Osteocyte (in vitro differentiated cells): ENCODE measurements at regions not wholly inside any gene's neighbourhood (a gene's known extent, or its start where the extent isn't known, plus 50 kb on each side); places are given as distances from the start of the nearest gene placed in this dataset.

Experiments used
- DNase-seq: peaks from one replicate; pipeline ENCODE4 v3.0.0; 2021; ENCODE audit warnings: mixed read lengths; ENCODE audit not compliant: unreplicated experiment; ENCODE audit errors: extremely low spot score
- H3K27ac Mint-ChIP-seq: one replicate; pipeline ENCODE4 v1.8.0; 2021; ENCODE audit warnings: mild to moderate bottlenecking, mixed read lengths; ENCODE audit not compliant: unreplicated experiment
- H3K27me3 Mint-ChIP-seq: one replicate; pipeline ENCODE4 v1.8.0; 2021; ENCODE audit warnings: mixed read lengths; ENCODE audit not compliant: unreplicated experiment
- H3K36me3 Mint-ChIP-seq: one replicate; pipeline ENCODE4 v1.8.0; 2021; ENCODE audit warnings: mixed read lengths; ENCODE audit not compliant: unreplicated experiment
- H3K4me1 Mint-ChIP-seq: one replicate; pipeline ENCODE4 v1.8.0; 2021; ENCODE audit warnings: mixed read lengths; ENCODE audit not compliant: unreplicated experiment
- H3K4me3 Mint-ChIP-seq: one replicate; pipeline ENCODE4 v1.8.0; 2021; ENCODE audit warnings: mild to moderate bottlenecking, moderate library complexity, mixed read lengths; ENCODE audit not compliant: unreplicated experiment
- H3K9me3 Mint-ChIP-seq: one replicate; pipeline ENCODE4 v1.8.0; 2021; ENCODE audit warnings: mixed read lengths; ENCODE audit not compliant: unreplicated experiment
- TF ChIP-seq, protein P1 (sequence below): fragments of 200-600 bp; sonication (generic); IDR thresholded peaks from 2 replicates; pipeline ENCODE4 v1.5.0; 2021; ENCODE audit warnings: antibody characterized with exemption, mild to moderate bottlenecking, moderate library complexity

DNA sequence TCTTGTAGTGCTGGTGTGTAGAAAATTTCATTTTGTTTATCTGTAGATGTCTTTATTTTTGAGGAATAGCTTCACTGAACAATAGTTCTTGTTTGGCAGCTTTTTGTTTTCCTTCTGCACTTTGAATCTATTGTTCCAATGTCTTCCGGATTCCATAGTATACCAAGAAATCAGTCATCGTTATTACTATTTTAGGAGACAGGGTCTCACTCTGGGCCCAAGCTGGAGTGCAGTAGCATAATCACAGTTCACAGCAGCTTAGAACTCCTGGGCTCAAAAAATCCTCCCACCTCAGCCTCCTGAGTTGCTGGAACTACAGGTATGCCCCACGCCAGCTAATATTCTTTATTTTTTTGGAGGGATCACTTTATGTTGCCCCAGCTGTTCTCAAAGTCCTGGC, 67.7 kb upstream of the RGS2 start:
- H3K27me3 Mint-ChIP-seq, result no peaks in the 10 kb centered on the region

DNA sequence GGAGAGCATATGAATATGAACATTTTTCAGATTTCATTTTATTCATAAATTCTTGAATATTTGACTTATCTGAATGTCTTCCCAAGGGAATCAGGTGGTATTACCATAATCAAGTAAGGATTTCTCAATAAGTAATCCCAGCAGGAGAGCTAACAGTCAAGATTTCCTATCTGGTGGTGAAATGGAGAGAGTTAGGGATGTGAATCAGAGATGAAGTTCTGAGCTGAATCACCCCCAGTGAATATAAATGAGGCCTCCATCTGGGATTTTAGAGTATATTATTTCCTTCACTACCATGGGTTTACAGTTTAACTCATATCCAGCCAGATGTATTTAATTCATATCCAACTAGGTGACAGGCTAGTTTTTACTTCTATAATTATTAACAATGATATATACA, 61.5 kb upstream of the RGS2 start:
- no peak for DNase-seq
- H3K27ac Mint-ChIP-seq, result no peak overlapping the region

More for the DNA sequence above, 67.7 kb upstream of the RGS2 start:
- Mint-ChIP-seq H3K4me3 (no peak overlapping the region), H3K9me3 (peaks cover 15% of the 10 kb centered on the region), H3K4me1 (no peaks in the 10 kb centered on the region), H3K27ac (no peak overlapping the region), H3K36me3 (peaks cover 2% of the 10 kb centered on the region)
- TF ChIP-seq, protein P1, sequence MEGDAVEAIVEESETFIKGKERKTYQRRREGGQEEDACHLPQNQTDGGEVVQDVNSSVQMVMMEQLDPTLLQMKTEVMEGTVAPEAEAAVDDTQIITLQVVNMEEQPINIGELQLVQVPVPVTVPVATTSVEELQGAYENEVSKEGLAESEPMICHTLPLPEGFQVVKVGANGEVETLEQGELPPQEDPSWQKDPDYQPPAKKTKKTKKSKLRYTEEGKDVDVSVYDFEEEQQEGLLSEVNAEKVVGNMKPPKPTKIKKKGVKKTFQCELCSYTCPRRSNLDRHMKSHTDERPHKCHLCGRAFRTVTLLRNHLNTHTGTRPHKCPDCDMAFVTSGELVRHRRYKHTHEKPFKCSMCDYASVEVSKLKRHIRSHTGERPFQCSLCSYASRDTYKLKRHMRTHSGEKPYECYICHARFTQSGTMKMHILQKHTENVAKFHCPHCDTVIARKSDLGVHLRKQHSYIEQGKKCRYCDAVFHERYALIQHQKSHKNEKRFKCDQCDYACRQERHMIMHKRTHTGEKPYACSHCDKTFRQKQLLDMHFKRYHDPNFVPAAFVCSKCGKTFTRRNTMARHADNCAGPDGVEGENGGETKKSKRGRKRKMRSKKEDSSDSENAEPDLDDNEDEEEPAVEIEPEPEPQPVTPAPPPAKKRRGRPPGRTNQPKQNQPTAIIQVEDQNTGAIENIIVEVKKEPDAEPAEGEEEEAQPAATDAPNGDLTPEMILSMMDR, result no peak
- DNase-seq, result no peak

DNA sequence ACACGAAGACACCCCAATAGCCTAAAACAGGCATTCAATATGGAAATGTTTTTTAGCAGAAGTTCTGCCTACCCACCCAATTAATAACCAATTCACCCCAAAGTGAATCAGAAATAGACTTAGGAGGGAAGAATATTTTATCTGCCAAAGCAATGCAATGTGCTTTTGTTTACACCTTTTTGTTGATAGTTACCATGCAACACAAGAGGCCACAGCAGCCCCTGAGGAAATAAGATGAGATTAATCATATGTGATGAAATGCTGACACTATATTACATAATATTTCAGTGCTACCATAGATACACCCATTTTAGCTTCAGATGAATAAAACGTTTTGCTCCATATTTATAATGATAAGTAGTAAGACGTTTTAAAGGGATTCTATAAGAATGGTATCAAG, 60.9 kb upstream of the RGS2 start:
- Mint-ChIP-seq H3K4me3 (no peak overlapping the region), H3K4me1 (no peaks in the 10 kb centered on the region), H3K36me3 (no peaks in the 10 kb centered on the region), H3K27me3 (no peaks in the 10 kb centered on the region), H3K9me3 (no peaks in the 10 kb centered on the region), H3K27ac (no peak overlapping the region)
- TF ChIP-seq, protein P1, result no peak
- no peak for DNase-seq

More for the DNA sequence above, 61.5 kb upstream of the RGS2 start:
- no peaks in the 10 kb centered on the region for H3K27me3 Mint-ChIP-seq
- TF ChIP-seq, protein P1, result no peak
- H3K4me1 Mint-ChIP-seq, result no peaks in the 10 kb centered on the region
- H3K9me3 Mint-ChIP-seq, result no peaks in the 10 kb centered on the region
- no peaks in the 10 kb centered on the region for H3K36me3 Mint-ChIP-seq
- no peak overlapping the region for H3K4me3 Mint-ChIP-seq

DNA sequence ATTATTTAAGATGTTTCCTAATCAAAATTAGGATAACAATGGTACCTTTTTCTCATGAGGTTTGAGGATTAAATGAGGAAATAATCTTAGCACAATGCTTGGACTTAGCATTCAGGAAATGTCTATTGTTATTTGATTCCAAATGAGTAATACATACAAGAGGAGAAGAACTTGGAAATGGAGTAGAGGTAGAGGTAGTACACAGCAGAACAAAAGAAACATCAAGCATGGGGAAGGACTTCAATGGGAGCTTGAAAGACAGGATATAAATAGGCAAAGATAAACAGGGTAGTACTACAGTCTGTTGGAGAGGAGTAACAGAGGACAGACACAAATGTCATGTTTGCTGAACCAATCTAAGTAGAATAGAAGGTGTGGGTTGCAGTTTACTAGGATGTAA, 59.5 kb upstream of the RGS2 start:
- DNase-seq, result no peak
- Mint-ChIP-seq H3K4me3 (no peak overlapping the region), H3K27ac (no peak overlapping the region), H3K36me3 (no peaks in the 10 kb centered on the region), H3K9me3 (no peaks in the 10 kb centered on the region), H3K27me3 (no peaks in the 10 kb centered on the region), H3K4me1 (no peaks in the 10 kb centered on the region)
- TF ChIP-seq, protein P1, result no peak

DNA sequence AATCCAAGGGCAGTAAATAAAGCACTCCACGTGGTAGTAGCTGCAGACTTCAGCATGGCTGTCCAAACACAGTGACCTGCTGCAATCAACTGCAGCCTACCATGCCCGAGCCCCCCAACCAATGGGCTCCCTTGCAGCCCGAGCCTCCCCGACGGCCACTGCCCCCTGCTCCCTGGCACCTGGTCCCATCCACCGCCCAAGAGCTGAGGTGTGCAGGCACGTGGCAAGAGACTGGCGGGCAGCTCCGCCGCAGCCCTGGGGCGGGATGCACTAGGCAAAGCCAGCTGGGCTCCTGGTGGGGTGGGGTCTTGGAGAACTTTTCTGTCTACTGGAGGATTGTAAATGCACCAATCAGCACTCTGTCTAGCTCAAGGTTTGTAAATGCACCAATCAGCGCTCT, 57.6 kb upstream of the RGS2 start:
- Mint-ChIP-seq H3K36me3 (no peaks in the 10 kb centered on the region), H3K4me1 (no peaks in the 10 kb centered on the region), H3K27me3 (no peaks in the 10 kb centered on the region), H3K9me3 (no peaks in the 10 kb centered on the region), H3K27ac (no peak overlapping the region), H3K4me3 (no peak overlapping the region)
- no peak for DNase-seq
- TF ChIP-seq, protein P1, result no peak
